Skeletal muscle cell (primary cell): ENCODE measurements at regions not wholly inside any gene's neighbourhood (a gene's known extent, or its start where the extent isn't known, plus 50 kb on each side); places are given as distances from the start of the nearest gene placed in this dataset.

Experiments
- DNase-seq: peaks from one replicate; pipeline ENCODE4 v3.0.0-alpha.2; 2010; ENCODE audit warnings: low read depth
- H3K4me3 ChIP-seq: 2 replicates; pipeline ENCODE4 v1.5.1; 2011; ENCODE audit warnings: low read depth, mild to moderate bottlenecking, control low read depth, low read length, moderate library complexity

GRCh38 chr5:73395256-73395655 lies 53.3 kb downstream of the FOXD1 start:
- DNase-seq, result no peak
- H3K4me3 ChIP-seq, result no peak overlapping the region

- DNase-seq, result no peak
- H3K4me3 ChIP-seq, result no peak overlapping the region
These were observed 54.0 kb downstream of the FOXD1 start for GRCh38 chr5:73394610-73395009.

DNA sequence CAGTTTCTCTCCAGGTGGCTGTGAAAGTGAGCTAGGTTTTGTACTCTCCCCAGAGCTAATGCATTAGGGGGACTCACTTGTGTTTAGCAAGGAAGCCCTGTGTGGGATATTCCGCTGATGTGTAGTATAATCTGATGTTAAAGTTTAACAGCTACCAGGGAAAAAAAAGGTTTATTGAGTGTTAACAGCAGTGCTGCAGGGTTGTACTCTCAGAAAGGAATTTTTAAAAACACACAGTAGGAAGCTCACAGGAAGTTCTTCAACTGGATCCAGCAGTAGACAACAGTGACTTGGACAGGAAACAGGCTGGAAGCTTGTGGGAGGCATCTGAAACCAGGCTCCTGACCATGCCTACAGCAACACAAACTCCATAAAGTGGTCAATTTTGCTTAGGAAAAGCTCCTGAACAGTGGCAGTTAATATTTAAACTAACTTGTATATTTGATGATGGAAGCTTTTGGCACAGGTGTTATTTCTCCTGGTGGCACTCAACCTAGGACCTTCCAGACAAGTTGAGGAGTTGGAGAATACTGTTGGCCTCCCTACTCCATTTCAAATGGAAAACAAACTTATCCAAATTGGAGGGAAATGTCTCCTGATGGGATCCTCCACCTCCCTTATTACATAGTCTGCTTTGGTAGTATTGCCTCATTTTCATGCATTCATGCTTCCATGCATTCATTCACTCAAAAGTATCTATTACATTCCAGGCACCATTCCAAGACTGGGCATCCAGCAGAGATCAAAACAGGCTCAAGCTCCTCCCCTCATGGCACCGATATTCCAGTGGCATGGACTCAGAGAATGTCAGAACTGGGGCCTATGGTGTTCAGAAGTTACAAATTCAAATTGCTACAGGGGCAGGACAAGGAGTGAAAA lies 54.7 kb downstream of the FOXD1 start:
- DNase-seq, result no peak

DNA sequence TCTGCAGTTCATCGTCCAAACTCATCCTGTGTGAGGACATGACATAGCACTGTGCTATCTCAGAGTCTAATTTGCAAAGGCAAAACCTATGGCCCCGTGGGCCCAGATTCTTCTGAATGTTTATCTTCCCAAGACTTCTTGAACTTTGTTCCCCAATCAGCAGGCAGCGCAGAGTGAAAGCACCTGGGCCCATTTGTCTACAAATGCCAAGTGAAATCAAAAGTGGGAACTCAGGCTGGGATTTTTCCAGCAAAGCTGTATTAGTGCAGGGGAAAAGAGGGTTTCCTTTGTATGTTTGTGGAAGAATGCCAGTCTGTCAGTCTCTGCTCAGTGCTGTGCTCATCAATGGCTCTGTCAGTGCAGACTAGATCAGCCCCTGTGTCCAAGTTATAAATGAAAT lies 55.8 kb downstream of the FOXD1 start:
- no peak overlapping the region for H3K4me3 ChIP-seq
- DNase-seq, result no peak

More for the DNA sequence above, 54.7 kb downstream of the FOXD1 start:
- H3K4me3 ChIP-seq, result no peak overlapping the region

DNA sequence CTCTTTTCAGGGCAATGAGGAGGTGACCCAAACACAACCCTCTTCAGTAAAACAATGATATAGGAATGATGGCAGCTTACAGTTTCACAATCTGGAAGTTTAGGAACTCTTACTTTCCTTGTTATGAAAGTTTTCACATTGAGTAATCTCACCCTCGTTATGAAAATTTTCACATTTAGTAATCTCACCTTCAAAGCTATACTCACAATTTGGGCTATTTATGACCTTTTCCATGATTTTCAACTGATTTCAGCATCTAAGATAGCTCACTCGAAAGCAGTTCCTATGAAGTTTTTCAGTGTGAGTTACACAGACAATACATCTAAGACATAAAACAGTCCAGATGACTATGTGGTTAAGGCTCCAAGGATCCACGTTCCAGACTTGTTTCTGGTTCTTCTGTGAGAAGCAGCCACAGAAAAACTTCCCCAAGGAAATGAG lies 57.1 kb downstream of the FOXD1 start:
- no peak for DNase-seq
- no peak overlapping the region for H3K4me3 ChIP-seq

DNA sequence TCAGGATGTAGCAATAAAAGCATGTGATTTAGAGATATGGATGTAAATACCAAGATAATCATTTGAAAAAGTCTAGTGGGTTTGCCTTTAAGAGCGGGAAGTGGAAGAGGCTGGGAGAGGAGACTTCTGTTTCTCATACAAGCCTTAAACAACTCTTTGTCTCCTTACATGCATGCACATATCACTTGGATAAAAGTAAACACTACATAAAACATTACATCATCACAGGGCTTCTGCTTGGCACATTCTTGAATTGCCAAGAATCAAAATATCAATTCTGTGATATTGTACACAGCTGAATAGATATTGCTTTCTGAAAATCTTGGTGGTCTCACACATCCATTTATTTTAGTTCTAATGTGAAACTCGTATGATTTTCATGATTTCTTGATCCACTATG lies 57.6 kb downstream of the FOXD1 start:
- H3K4me3 ChIP-seq, result no peak overlapping the region
- no peak for DNase-seq

DNA sequence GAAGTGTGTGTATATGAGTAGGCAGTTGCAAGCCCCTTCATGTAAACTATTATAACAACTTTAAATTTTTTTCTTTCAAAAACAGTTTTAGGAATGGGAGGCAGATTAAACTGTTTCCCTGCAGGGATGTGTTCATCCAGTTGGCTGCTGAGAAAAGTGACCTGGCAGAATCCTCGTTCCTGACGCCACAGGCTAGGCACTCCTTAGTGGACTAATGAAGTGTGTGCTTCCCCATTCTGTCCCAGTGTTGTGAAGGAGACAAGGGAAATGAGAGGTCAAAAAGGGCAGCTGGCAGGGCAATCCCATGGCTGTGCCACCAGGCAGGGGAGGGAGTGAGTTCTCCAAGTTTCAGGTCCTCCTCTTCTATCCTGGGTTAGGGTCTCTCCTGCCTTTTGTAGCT lies 59.8 kb downstream of the FOXD1 start:
- no peak for DNase-seq
- no peak overlapping the region for H3K4me3 ChIP-seq

GRCh38 chr5:73388306-73388684 lies 60.3 kb downstream of the FOXD1 start:
- H3K4me3 ChIP-seq, result no peak overlapping the region
- no peak for DNase-seq

DNA sequence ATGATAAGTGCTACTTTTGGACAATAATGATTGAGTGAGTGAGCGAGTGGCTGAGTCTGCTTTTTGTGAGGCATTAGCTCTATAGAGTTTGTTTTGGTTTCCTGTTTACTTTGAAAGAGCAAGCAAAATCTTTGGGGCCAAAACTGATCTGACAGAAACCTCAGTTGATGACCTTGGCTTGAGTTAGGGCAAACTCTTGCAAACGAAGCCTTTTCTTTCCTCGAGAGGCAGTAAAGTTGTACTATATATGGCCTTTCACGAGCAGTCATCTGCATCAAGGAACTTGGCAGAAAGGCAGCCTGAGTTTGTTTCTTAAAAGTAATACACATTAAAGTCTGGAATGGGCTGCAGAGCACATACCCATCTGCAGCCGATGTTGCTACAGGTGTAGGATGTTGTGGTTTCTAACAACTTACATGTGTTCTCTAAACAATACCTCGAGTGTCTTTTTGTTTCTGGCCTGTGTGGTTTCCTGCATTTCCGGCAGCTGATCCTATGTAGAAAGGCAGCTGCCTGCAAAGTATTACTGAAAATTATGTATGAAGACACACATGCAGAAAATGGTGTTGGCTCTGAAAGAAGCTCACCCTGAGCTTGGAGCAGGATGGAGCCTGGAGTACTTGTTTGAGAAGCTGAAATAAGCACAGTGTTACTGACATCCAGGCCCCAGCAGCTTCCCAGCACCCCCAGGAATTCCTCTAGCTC lies 60.8 kb downstream of the FOXD1 start:
- H3K4me3 ChIP-seq, result no peak overlapping the region
- no peak for DNase-seq

DNA sequence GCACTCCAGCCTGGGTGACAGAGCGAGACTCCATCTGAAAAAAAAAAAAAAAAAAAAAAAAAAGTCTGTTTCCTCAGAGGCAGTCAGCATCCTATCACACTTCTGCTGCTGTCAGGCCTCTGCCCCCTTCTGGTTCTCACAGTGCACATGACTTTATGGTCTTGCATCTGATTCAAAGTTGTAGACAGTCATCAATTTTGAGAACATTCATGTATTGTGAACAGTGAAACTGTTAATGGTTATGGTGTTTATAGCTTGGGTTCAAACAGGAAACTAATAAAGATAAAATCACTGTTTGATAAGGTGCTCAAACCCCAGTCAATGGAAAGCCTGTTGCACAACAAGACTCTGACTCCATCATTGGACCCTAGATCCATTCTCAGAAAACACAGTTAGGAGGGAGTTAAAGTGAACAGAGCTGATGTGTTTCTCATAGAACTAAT lies 61.4 kb downstream of the FOXD1 start:
- DNase-seq, result no peak

DNA sequence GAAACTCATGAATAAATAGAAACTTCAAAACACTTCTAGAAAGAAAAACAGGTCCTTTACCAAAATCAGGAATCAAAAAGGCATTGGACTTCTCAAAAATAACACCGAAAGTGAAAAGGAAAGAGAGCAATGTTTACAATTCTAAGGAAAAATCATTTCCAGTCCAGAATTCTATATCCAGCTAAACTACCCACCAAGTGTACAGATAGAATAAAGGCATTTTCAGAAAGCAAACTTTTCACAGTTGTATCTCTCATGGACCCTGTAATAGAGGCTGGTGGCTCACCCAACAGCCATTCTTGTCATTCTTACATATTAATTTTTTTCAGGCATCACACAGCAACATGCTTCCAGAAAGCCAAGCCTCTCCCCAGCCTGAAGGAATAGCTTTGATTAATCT lies 63.7 kb downstream of the FOXD1 start:
- no peak overlapping the region for H3K4me3 ChIP-seq
- no peak for DNase-seq

More for the DNA sequence above, 61.4 kb downstream of the FOXD1 start:
- H3K4me3 ChIP-seq, result no peak overlapping the region

- no peak overlapping the region for H3K4me3 ChIP-seq
- DNase-seq, result no peak
These were observed 66.2 kb downstream of the FOXD1 start for GRCh38 chr5:73382401-73382740.

- no peak for DNase-seq
- H3K4me3 ChIP-seq, result no peak overlapping the region
These were observed 66.8 kb downstream of the FOXD1 start for GRCh38 chr5:73381590-73382400.

GRCh38 chr5:73380710-73381589 lies 67.6 kb downstream of the FOXD1 start:
- DNase-seq, result no peak
- H3K4me3 ChIP-seq, result no peak overlapping the region

- DNase-seq, result no peak
- no peak overlapping the region for H3K4me3 ChIP-seq
These were observed 68.5 kb downstream of the FOXD1 start for GRCh38 chr5:73380041-73380440.

- DNase-seq, result no peak
- H3K4me3 ChIP-seq, result no peak overlapping the region
These were observed 69.1 kb downstream of the FOXD1 start for GRCh38 chr5:73379435-73379834.

DNA sequence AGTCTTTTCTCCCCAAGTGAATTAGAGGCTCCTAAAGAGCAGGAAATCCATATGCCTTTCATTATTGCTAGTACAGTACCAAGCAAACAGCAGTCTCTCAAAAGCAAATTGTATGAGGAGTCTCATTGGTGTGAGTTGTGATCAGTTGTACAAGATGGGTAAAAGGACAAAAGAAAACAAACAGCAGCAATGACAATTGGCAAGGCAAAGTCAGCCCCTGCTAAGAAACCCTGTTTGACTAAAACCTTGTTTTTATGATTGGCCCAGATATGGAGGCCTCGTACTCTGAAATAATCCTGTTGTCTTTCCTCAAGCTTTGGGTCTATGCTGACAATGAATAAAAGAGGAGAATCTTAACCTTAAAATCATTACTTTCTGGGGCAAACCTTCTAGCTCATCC lies 69.8 kb downstream of the FOXD1 start:
- DNase-seq, result no peak
- no peak overlapping the region for H3K4me3 ChIP-seq

DNA sequence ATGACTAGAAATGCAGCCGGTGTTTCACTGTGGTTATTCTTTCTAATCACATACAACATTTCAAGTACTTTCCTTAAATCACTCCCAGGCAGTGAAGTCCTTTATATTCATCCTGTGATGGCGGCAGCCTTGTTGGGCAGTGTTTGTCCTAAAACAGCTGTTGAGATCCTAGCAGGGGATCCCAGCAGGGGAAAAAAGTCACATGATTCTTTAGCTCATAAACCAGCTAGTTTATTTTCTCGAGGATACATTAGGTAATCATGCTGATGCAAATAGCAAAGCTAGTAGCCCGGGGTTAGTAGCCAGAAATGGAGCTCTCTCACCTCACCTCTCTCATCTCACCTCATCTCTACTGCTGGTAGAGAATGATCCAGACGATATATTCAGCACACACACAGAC lies 70.5 kb downstream of the FOXD1 start:
- no peak for DNase-seq
- H3K4me3 ChIP-seq, result no peak overlapping the region

GRCh38 chr5:73376618-73377170 lies 71.9 kb downstream of the FOXD1 start:
- no peak overlapping the region for H3K4me3 ChIP-seq
- no peak for DNase-seq
